H1 (cell line): ENCODE measurements at regions not wholly inside any gene's neighbourhood (a gene's known extent, or its start where the extent isn't known, plus 50 kb on each side); places are given as distances from the start of the nearest gene placed in this dataset.

ENCODE experiments used
- CTCF ChIA-PET: fragments of 300-600 bp; sonication (Branson Sonifier 250); formaldehyde crosslinking; loops from one replicate; lab custom pipeline; 2021; ENCODE audit not compliant: partially characterized antibody; lab: Charles Lee
- POLR2A ChIA-PET: fragments of 300-600 bp; sonication (Branson Sonifier 250); formaldehyde crosslinking; loops from one replicate; lab custom pipeline; 2021; ENCODE audit warnings: inconsistent platforms; ENCODE audit not compliant: partially characterized antibody; lab: Charles Lee
- DNase-seq, 2 experiments: peaks; one replicate each; pipeline versions ENCODE4 v3.0.0 to v3.0.0-alpha.2; 2010 to 2022; ENCODE audit warnings: low spot score in 2 of 2, low read depth in 1 of 2, mixed read lengths in 1 of 2
- FAIRE-seq: peaks from 2 replicates; lab custom pipeline; 2011; peaks lifted over from hg19 to GRCh38; lab: Jason Lieb, UNC
- H2AFZ ChIP-seq: 2 replicates; pipeline ENCODE4 v1.8.1; 2012; ENCODE audit warnings: low read length, inconsistent platforms
- H2AK5ac ChIP-seq: 2 replicates; pipeline ENCODE4 v1.6.1; 2013; ENCODE audit warnings: low read depth, low read length
- H2BK120ac ChIP-seq: replicated peaks from 2 replicates; pipeline ENCODE3; 2013; ENCODE audit warnings: low read depth, low read length, inconsistent platforms
- H2BK12ac ChIP-seq: 2 replicates; pipeline ENCODE4 v1.6.1; 2013; ENCODE audit warnings: low read depth, low read length
- H2BK15ac ChIP-seq: 2 replicates; pipeline ENCODE4 v1.6.1; 2013; ENCODE audit warnings: low read length
- H2BK20ac ChIP-seq: 2 replicates; pipeline ENCODE4 v1.6.1; 2013; ENCODE audit warnings: low read length
- H2BK5ac ChIP-seq: 2 replicates; pipeline ENCODE4 v1.6.1; 2013; ENCODE audit warnings: low read depth, low read length
- H3K14ac ChIP-seq: 2 replicates; pipeline ENCODE4 v1.6.1; 2013; ENCODE audit warnings: inconsistent platforms; ENCODE audit not compliant: insufficient read length
- H3K18ac ChIP-seq: 2 replicates; pipeline ENCODE4 v1.6.1; 2013; ENCODE audit warnings: low read length; ENCODE audit errors: extremely low read depth
- H3K23ac ChIP-seq: 2 replicates; pipeline ENCODE4 v1.6.1; 2013; ENCODE audit warnings: inconsistent platforms; ENCODE audit not compliant: insufficient read length
- H3K23me2 ChIP-seq: 2 replicates; pipeline ENCODE4 v1.6.1; 2013; ENCODE audit warnings: low read depth, low read length
- H3K27ac ChIP-seq: 2 replicates; pipeline ENCODE4 v1.6.1; 2011; ENCODE audit warnings: low read depth, low read length, inconsistent platforms
- H3K27me3 ChIP-seq, 4 experiments: replicated peaks in 1 of 4; 1 replicate in 1 of 4; 2 replicates in 3 of 4; pipeline versions ENCODE4 v1.6.1 to v1.8.1; 2011 to 2013; ENCODE audit warnings: low read length in 3 of 4, mild to moderate bottlenecking in 3 of 4, inconsistent platforms in 2 of 4, mixed read lengths in 2 of 4, moderate library complexity in 1 of 4; ENCODE audit not compliant: control insufficient read depth in 3 of 4, insufficient read depth in 3 of 4; ENCODE audit errors: extremely low read depth in 1 of 4
- H3K36me3 ChIP-seq, 4 experiments: 2 replicates each; pipeline versions ENCODE4 v1.6.1 to v1.8.1; 2011 to 2013; ENCODE audit warnings: mild to moderate bottlenecking in 4 of 4, low read length in 3 of 4, moderate library complexity in 2 of 4, control low read depth in 1 of 4, inconsistent platforms in 1 of 4; ENCODE audit not compliant: insufficient read depth in 4 of 4, control insufficient read depth in 2 of 4
- H3K4ac ChIP-seq: replicated peaks from 2 replicates; pipeline ENCODE3; 2013; ENCODE audit warnings: low read length, low read depth, mixed read lengths, inconsistent platforms; ENCODE audit not compliant: insufficient read length
- H3K4me1 ChIP-seq, 4 experiments: replicated peaks in 1 of 4; 1 replicate in 1 of 4; 2 replicates in 3 of 4; pipeline versions ENCODE4 v1.6.1 to v1.8.1; 2011 to 2013; ENCODE audit warnings: low read length in 3 of 4, inconsistent platforms in 2 of 4, mixed read lengths in 1 of 4; ENCODE audit not compliant: insufficient read depth in 4 of 4, control insufficient read depth in 3 of 4
- H3K4me2 ChIP-seq, 2 experiments: 2 replicates each; pipeline versions ENCODE4 v1.6.1 to v1.8.1; 2011 to 2013; ENCODE audit warnings: low read depth in 2 of 2, low read length in 2 of 2, control low read depth in 1 of 2, inconsistent platforms in 1 of 2, mild to moderate bottlenecking in 1 of 2; ENCODE audit not compliant: insufficient read depth in 1 of 2
- H3K4me3 ChIP-seq, 4 experiments: fragments of 200-600, 300-600 bp in 1 of 4; sonication (generic), shearing (Covaris generic), sonication (Bioruptor Twin) in 1 of 4; 2 replicates each; pipeline versions ENCODE4 v1.5.1 to v1.8.1; 2011 to 2016; ENCODE audit warnings: low read length in 4 of 4, low read depth in 3 of 4, control low read depth in 2 of 4, inconsistent platforms in 2 of 4, mild to moderate bottlenecking in 2 of 4, mixed read lengths in 1 of 4, moderate library complexity in 1 of 4; ENCODE audit not compliant: insufficient read depth in 2 of 4; ENCODE audit errors: extremely low read depth in 1 of 4
- H3K56ac ChIP-seq: replicated peaks from 2 replicates; pipeline ENCODE3; 2013; ENCODE audit warnings: low read depth, mild to moderate bottlenecking, mixed read lengths, low read length, inconsistent platforms; ENCODE audit not compliant: insufficient read length
- H3K79me1 ChIP-seq: 2 replicates; pipeline ENCODE4 v1.6.1; 2013; ENCODE audit warnings: low read depth, low read length, control low read depth
- H3K79me2 ChIP-seq, 2 experiments: 2 replicates each; pipeline versions ENCODE4 v1.6.1 to v1.8.1; 2012 to 2013; ENCODE audit warnings: low read length in 2 of 2, mild to moderate bottlenecking in 2 of 2, inconsistent platforms in 1 of 2; ENCODE audit not compliant: insufficient read depth in 2 of 2, control insufficient read depth in 1 of 2
- H3K9ac ChIP-seq, 4 experiments: replicated peaks in 1 of 4; 1 replicate in 1 of 4; 2 replicates in 3 of 4; pipeline versions ENCODE4 v1.6.1 to v1.8.1; 2011 to 2013; ENCODE audit warnings: low read depth in 3 of 4, low read length in 3 of 4, control low read depth in 2 of 4, mild to moderate bottlenecking in 2 of 4, moderate library complexity in 2 of 4, inconsistent platforms in 1 of 4; ENCODE audit errors: extremely low read depth in 1 of 4
- H3K9me3 ChIP-seq, 2 experiments: 2 replicates each; pipeline versions ENCODE4 v1.6.1 to v1.8.1; 2012 to 2013; ENCODE audit warnings: mild to moderate bottlenecking in 2 of 2, moderate library complexity in 2 of 2, control low read depth in 1 of 2, inconsistent platforms in 1 of 2, low read depth in 1 of 2, low read length in 1 of 2, mixed read lengths in 1 of 2; ENCODE audit not compliant: insufficient read depth in 2 of 2
- H4K20me1 ChIP-seq, 2 experiments: replicated peaks in 1 of 2; 2 replicates each; pipeline versions ENCODE3 to v1.8.1; 2011 to 2013; ENCODE audit warnings: inconsistent platforms in 2 of 2, low read length in 2 of 2, mild to moderate bottlenecking in 1 of 2; ENCODE audit not compliant: insufficient read depth in 2 of 2, control insufficient read depth in 1 of 2
- H4K5ac ChIP-seq: 2 replicates; pipeline ENCODE4 v1.6.1; 2013; ENCODE audit warnings: low read length, low read depth, mixed read lengths, inconsistent platforms; ENCODE audit not compliant: insufficient read length
- H4K8ac ChIP-seq: 2 replicates; pipeline ENCODE4 v1.8.0; 2013; ENCODE audit warnings: mild to moderate bottlenecking, moderate library complexity, low read length, inconsistent platforms; ENCODE audit not compliant: insufficient read depth; ENCODE audit errors: extremely low read depth
- H4K91ac ChIP-seq: replicated peaks from 2 replicates; pipeline ENCODE3; 2013; ENCODE audit warnings: low read length, mixed read lengths, inconsistent platforms; ENCODE audit not compliant: insufficient read length
- BACH1 ChIP-seq: IDR thresholded peaks from 2 replicates; pipeline ENCODE4 v1.6.1; 2012; ENCODE audit warnings: low read length, improper control_type of control experiment
- BCL11A ChIP-seq, 2 experiments: IDR thresholded peaks; one replicate each; pipeline ENCODE4 v1.6.1; 2011; ENCODE audit warnings: low read depth in 2 of 2, low read length in 2 of 2, mild to moderate bottlenecking in 2 of 2
- CBX5 ChIP-seq: fragments of 300-800, 300-1000 bp; sonication (generic); IDR thresholded peaks from 2 replicates; pipeline ENCODE4 v1.7.1; 2016; ENCODE audit warnings: antibody characterized with exemption, low read length, low read depth
- CEBPB ChIP-seq: IDR thresholded peaks from 2 replicates; pipeline ENCODE4 v1.6.1; 2012; ENCODE audit warnings: low read depth, low read length
- GABPA ChIP-seq: IDR thresholded peaks from 2 replicates; pipeline ENCODE4 v1.6.1; 2011; ENCODE audit warnings: mild to moderate bottlenecking, low read length, moderate library complexity, borderline replicate concordance; ENCODE audit not compliant: insufficient read depth
- JUND ChIP-seq: IDR thresholded peaks from 2 replicates; pipeline ENCODE4 v1.6.1; 2011; ENCODE audit warnings: mild to moderate bottlenecking, improper control_type of control experiment, low read length
- POLR2A ChIP-seq, 2 experiments: IDR thresholded peaks; 1 replicate in 1 of 2; 2 replicates in 1 of 2; pipeline ENCODE4 v1.6.1; 2011; ENCODE audit warnings: low read depth in 2 of 2, low read length in 2 of 2, mild to moderate bottlenecking in 2 of 2; ENCODE audit errors: control extremely low read depth in 1 of 2
- RAD21 ChIP-seq, 2 experiments: IDR thresholded peaks in 1 of 2; conservative IDR thresholded peaks in 1 of 2; 2 replicates each; pipeline ENCODE4 v1.6.1; 2011; ENCODE audit warnings: low read depth in 2 of 2, low read length in 2 of 2, improper control_type of control experiment in 1 of 2, inconsistent platforms in 1 of 2, mild to moderate bottlenecking in 1 of 2, moderate library complexity in 1 of 2
- RBBP5 ChIP-seq: IDR thresholded peaks from 2 replicates; pipeline ENCODE4 v1.7.1; 2012; ENCODE audit warnings: low read depth, mild to moderate bottlenecking, inconsistent platforms, low read length, moderate library complexity, borderline replicate concordance
- RNF2 ChIP-seq: fragments of 200-900, 300-1000 bp; sonication (generic); IDR thresholded peaks from 2 replicates; pipeline ENCODE4 v1.7.1; 2016; ENCODE audit warnings: borderline replicate concordance, low read depth, mild to moderate bottlenecking, antibody characterized with exemption, low read length; ENCODE audit not compliant: poor library complexity, severe bottlenecking; ENCODE audit errors: missing control alignments
- SIRT6 ChIP-seq: IDR thresholded peaks from one replicate; pipeline ENCODE4 v1.7.1; 2012; ENCODE audit warnings: low read length, inconsistent platforms
- SP4 ChIP-seq: IDR thresholded peaks from 2 replicates; pipeline ENCODE4 v1.6.1; 2012; ENCODE audit warnings: low read length, inconsistent platforms
- WGBS, 2 experiments: shearing (Covaris generic) in 1 of 2; methylation state at CpG; one replicate each; pipeline versions ENCODE4 v1.1.6 to v1.1.7; 2013 to 2015; ENCODE audit warnings: low lambda C conversion rate in 2 of 2, mixed read lengths in 2 of 2, inconsistent platforms in 1 of 2, low coverage in 1 of 2, missing lambda C conversion rate in 1 of 2; ENCODE audit not compliant: insufficient replicate concordance in 2 of 2, insufficient coverage in 1 of 2, insufficient read length in 1 of 2; ENCODE audit errors: extremely low coverage in 1 of 2, missing lambda C conversion rate in 1 of 2; 5-methylcytosine and 5-hydroxymethylcytosine counted together
- TF ChIP-seq, protein P1 (sequence below): IDR thresholded peaks from 2 replicates; pipeline ENCODE4 v1.6.1; 2012; ENCODE audit warnings: inconsistent platforms

DNA sequence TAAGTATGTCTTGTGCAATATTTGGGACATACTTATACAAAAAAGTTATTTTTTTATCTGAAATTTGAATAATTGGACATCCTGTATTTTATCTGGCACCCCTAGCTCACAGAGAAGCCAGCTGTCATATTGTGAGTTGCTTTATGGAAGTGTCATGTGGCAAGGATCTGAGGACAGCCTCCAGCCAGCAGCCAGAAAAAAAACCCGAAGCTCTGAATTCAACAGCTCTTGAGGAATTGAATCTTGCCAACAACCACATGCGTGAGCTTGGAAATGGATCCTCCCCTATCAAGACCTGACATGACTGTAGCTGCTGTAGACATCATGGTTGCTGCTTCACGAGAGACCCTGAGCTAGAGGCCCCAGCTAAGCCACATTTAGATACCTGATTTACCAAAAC is 187.2 kb upstream of the SHISA6 start:
- Histone ChIP-seq H3K56ac (no peak overlapping the region), H3K36me3 (no peaks in the 10 kb centered on the region), H3K79me2 (no peaks in the 10 kb centered on the region), H3K27ac (no peak overlapping the region), H3K23me2 (no peaks in the 10 kb centered on the region), H3K4me3 (no peak overlapping the region), H3K9me3 (no peaks in the 10 kb centered on the region), H2AFZ (no peak overlapping the region), H3K23ac (no peak overlapping the region), H3K14ac (no peak overlapping the region), H3K9ac (no peak overlapping the region), H2BK5ac (no peak overlapping the region), H3K27me3 (no peaks in the 10 kb centered on the region), H2BK12ac (no peak overlapping the region), H4K8ac (no peak overlapping the region), H4K5ac (no peak overlapping the region), H2BK120ac (no peak overlapping the region), H4K91ac (no peak overlapping the region), H2BK20ac (no peak overlapping the region), H3K4me2 (no peak overlapping the region), H3K4me1 (no peaks in the 10 kb centered on the region), H4K20me1 (no peaks in the 10 kb centered on the region), H3K79me1 (no peaks in the 10 kb centered on the region), H3K4ac (no peak overlapping the region), H3K18ac (no peak overlapping the region), H2AK5ac (no peak overlapping the region), H2BK15ac (no peak overlapping the region)
- WGBS, 2 experiments: 86% methylated on average over 3 of the region's 3 CpGs; no CpG with 5 or more reads in 1 of the 2 experiments
- FAIRE-seq (no peak), DNase-seq (no peak)
- ChIA-PET POLR2A (no interaction called here), CTCF (interaction anchor here (1.8 kb wide), 1 partner anchor 22 kb away, joined by 4 read pairs; no protein-coding TSS in a partner anchor)
- no peak for TF ChIP-seq BCL11A (IDR thresholded peaks at IDR 0.05; ENCODE audit: low read depth in 2 of 2, low read length in 2 of 2)
- no peak for TF ChIP-seq CEBPB
- TF ChIP-seq, protein P1, sequence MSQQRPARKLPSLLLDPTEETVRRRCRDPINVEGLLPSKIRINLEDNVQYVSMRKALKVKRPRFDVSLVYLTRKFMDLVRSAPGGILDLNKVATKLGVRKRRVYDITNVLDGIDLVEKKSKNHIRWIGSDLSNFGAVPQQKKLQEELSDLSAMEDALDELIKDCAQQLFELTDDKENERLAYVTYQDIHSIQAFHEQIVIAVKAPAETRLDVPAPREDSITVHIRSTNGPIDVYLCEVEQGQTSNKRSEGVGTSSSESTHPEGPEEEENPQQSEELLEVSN: no peak
- TF ChIP-seq BACH1: no peak
- no peak for TF ChIP-seq SIRT6
- TF ChIP-seq GABPA: no peak
- TF ChIP-seq SP4: no peak
- no peak for TF ChIP-seq JUND
- no peak for TF ChIP-seq RNF2
- TF ChIP-seq RBBP5: no peak
- no peak for TF ChIP-seq CBX5
- TF ChIP-seq POLR2A (IDR thresholded peaks at IDR 0.05; ENCODE audit: control extremely low read depth in 1 of 2, low read depth in 2 of 2, low read length in 2 of 2): no peak
- TF ChIP-seq RAD21 (IDR thresholded peaks at IDR 0.05 in 1 of 2, conservative IDR thresholded peaks at IDR 0.05 in 1 of 2; ENCODE audit: low read depth in 2 of 2, low read length in 2 of 2): no peak
